Eye (tissue), 1 donor: ENCODE measurements at regions not wholly inside any gene's neighbourhood (a gene's known extent, or its start where the extent isn't known, plus 50 kb on each side); places are given as distances from the start of the nearest gene placed in this dataset.

Source experiments
- DNase-seq: peaks from one replicate; pipeline ENCODE4 v3.0.0-alpha.2; 2015

GRCh38 chr2:53018825-53019425, 748.7 kb upstream of the CHAC2 start:
- peak; percentile 36 for DNase-seq

- DNase-seq = no peak
Measured at GRCh38 chr2:53006980-53007379, 760.6 kb upstream of the CHAC2 start.

- no peak for DNase-seq
Measured at GRCh38 chr2:53004413-53004812, 763.2 kb upstream of the CHAC2 start.

- peak; percentile 11 for DNase-seq
Measured at GRCh38 chr2:52995424-52995823, 772.2 kb upstream of the CHAC2 start.

GRCh38 chr2:52976143-52976949, 791.3 kb upstream of the CHAC2 start:
- DNase-seq = peak; percentile 7

GRCh38 chr2:52974127-52974526, 793.5 kb upstream of the CHAC2 start:
- DNase-seq = no peak

- no peak for DNase-seq
Measured at GRCh38 chr2:52970642-52971041, 797.0 kb upstream of the CHAC2 start.

GRCh38 chr2:52968043-52968442, 799.6 kb upstream of the CHAC2 start:
- no peak for DNase-seq

GRCh38 chr2:52964916-52965530, 802.6 kb upstream of the CHAC2 start:
- DNase-seq = peak; percentile 23

GRCh38 chr2:52961403-52961802, 806.2 kb upstream of the CHAC2 start:
- DNase-seq = no peak

GRCh38 chr2:52960881-52961280, 806.7 kb upstream of the CHAC2 start:
- no peak for DNase-seq

- no peak for DNase-seq
Measured at GRCh38 chr2:52959801-52960200, 807.8 kb upstream of the CHAC2 start.

GRCh38 chr2:52956766-52957165, 810.8 kb upstream of the CHAC2 start:
- no peak for DNase-seq

GRCh38 chr2:52956118-52956517, 811.5 kb upstream of the CHAC2 start:
- no peak for DNase-seq

- DNase-seq = no peak
Measured at GRCh38 chr2:52955079-52955478, 812.5 kb upstream of the CHAC2 start.

- no peak for DNase-seq
Measured at GRCh38 chr2:52940101-52940500, 827.5 kb upstream of the CHAC2 start.

GRCh38 chr2:52939250-52939649, 828.4 kb upstream of the CHAC2 start:
- no peak for DNase-seq

GRCh38 chr2:52936029-52936428, 831.6 kb upstream of the CHAC2 start:
- no peak for DNase-seq

GRCh38 chr2:52934920-52935640, 832.5 kb upstream of the CHAC2 start:
- DNase-seq = no peak

GRCh38 chr2:52934323-52934898, 833.2 kb upstream of the CHAC2 start:
- DNase-seq = peak; percentile 41

- peak; percentile 1 for DNase-seq
Measured at GRCh38 chr2:52933878-52934277, 833.7 kb upstream of the CHAC2 start.

- no peak for DNase-seq
Measured at GRCh38 chr2:52931660-52932059, 835.9 kb upstream of the CHAC2 start.

GRCh38 chr2:52929412-52929811, 838.2 kb upstream of the CHAC2 start:
- no peak for DNase-seq
